DMS153 treated with DMSO at 0.1 percent for 48 hours (cell line): ENCODE measurements at regions not wholly inside any gene's neighbourhood (a gene's known extent, or its start where the extent isn't known, plus 50 kb on each side); places are given as distances from the start of the nearest gene placed in this dataset.
"Not testable (repeated sequence)": the region's sequence is repeated elsewhere in the genome, so short reads cannot be mapped to it uniquely, and the experiment has no call there.

ENCODE experiments used
- DNase-seq: peaks from one replicate; lab custom pipeline; 2025; ENCODE audit not compliant: unreplicated experiment; lab: John Stamatoyannopoulos, UW

DNA sequence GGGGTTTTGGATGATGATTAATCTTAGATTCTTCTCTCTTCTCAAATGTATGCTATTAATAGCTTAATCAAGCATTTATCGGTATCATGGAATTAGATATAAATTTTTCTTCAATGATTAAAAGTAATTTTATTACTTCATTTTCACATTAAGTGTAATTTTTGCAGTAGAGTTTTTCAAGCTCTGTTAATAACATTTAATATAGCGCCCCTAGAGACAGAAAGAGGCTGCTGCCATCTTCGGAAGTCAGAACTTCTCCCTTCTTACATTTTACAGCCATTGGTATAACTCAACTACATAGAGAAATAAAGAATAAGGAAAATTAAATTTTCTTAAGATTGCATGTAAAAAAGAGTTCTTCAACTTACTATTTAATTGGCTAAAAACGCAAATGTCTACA is 540.3 kb downstream of the GABRG2 start:
- DNase-seq, result no peak

DNA sequence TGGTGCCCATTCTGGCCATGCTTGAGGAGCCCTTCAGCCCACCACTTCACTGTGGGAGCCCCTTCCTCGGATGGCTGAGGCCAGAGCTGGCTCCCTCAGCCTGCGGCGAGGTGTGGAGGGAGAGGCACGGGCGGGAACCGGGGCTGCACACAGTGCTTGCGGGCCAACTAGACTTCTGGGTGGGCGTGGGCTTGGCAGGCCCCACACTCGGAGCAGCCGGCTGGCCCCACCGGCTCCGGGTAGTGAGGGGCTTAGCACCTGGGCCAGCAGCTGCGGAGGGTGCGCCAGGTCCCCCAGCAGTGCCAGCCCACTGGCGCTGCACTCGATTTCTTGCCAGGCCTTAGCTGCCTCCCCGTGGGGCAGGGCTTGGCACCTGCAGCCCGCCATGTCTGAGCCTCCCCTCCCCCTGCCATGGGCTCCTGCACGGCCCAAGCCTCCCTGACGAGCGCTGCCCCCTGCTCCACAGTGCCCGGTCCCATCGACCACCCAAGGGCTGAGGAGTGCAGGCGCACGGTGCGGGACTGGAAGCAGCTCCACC is 554.2 kb downstream of the GABRG2 start:
- not testable (repeated sequence) for DNase-seq

DNA sequence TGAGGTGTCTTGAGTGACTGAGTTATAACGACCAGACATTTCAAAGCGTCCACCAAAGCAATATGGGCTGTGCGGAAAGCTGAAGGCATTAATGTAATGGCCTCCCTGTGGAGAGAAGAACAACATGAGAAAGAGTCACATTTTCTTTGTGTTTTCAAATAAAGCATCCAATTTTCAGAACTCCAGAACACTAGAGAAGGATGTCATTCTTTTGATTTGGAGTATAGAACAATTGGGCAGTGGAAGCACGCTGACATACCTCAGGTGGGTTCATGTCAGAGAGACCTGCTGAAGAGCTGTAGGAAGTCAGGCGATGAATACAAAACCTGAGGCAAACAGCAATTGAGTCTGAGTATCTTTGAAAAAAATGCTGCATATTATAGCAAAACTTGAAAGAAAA is 556.5 kb downstream of the GABRG2 start:
- DNase-seq, result no peak

DNA sequence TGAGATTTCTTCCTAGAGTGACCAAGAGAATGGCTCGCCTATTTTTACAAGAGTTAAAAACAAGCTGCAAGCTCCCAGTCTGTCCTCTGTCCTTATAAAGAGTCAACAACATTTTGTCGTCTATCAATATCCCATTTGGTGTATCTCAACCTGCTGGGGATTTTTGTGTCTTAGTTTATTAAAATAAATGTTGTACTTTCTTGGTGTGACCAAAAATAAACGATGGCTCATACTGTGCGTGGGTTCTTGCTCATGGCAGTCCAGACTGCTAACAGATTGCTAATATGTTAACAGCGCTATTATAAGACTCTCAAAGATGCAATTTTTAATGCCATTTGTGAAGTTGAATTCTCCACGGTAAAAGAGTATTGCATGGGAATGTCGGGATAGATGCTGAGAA is 569.9 kb downstream of the GABRG2 start:
- no peak for DNase-seq

DNA sequence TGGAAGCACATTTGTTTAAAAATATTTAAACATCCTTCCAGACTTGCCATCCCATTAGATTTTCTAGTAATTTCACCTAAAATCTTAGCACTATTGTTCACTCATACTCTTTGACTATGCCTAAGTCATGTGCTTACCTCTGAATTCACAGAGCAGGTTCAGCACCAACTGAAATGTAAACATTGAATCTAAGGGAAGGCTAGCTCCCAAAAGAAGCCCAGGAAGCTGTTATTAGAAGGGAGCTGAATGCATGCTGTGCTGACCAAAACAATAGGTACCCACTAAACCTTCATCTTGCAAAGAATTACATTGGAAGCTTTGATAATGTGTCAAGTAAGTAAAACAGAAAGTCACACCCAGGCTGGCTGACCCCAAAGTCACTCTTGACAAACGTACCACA is 571.3 kb downstream of the GABRG2 start:
- no peak for DNase-seq

DNA sequence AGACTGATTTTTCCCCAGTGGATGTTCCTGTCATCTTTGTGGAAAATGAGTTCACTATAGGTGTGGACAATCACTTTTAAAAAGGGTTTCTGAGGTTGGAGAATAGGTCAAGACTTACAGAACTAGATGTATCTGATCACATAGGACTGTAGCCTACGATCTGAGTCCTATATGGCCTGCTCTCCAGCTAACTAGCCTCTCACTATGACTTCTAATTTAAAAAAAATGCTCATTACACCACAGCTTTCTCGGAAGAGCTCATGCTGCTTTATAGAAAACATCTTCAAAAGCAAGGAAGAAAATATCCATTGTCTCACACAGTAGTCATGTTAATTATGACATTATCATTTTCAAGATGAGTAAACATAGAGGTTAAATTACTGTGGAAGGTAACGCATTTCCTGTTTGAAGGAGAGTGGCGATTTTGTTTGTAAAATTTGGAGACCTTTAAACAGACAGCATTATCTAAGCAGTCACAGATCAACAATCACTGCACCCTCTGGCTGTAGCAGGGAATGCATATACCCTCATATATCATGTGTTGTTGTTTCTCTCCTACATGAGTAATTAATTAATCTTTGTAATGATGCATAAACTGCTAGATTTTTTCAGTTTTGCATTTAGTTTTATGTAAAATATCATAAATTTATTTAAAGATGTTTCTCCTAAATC is 573.7 kb downstream of the GABRG2 start:
- DNase-seq, result no peak

DNA sequence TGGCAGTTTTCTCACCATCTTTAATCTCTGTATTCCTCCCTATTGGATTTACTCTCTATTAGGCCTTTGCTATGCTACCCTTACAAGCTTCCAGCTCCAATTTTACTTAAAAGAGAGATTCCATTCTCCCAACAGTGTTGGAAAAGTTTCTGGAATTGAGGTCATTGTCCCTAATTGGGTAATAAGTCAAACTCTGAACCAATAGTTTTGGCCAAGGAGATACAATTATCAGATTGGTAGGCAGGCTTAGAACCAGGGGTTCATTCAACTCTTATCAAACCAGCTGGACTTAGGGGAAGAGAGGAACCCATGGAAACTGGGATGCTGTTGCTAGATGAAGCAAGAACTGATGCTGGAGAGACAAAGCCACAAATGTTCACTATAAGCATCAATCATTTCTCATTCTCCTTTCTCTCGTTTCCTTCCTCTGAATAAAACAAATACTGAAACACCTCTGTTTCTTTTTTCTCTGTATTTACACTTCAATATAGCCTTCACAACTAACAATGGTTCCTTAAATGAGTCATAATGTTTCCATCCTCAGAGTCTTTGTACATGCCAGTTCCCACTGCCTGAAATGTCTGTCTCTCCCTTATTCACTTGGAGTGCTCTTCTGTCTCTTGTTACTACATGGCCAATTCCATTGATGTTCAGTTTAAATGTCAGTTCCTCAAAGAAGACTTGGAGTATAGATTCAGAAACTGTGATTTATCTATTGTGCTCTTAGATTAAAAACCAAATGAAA is 587.3 kb downstream of the GABRG2 start:
- no peak for DNase-seq

DNA sequence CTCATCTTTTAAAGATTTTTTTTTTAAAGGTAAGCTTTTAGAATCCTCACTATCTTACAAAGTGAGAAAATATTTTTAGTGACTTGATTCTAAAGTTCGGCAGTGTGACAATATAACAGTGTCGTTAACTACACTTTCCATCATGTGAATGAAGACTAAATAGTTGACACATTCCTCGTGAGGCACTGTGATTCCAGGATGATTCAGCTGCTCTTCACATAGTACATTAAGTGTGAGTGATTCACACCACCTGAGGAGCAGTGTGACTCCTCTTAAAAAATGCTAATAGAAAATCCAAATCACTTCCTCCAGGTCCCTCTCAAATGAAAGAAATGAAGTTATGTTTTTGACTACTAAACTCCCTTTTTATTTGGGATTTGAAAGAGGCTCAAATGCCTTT is 589.5 kb downstream of the GABRG2 start:
- no peak for DNase-seq

DNA sequence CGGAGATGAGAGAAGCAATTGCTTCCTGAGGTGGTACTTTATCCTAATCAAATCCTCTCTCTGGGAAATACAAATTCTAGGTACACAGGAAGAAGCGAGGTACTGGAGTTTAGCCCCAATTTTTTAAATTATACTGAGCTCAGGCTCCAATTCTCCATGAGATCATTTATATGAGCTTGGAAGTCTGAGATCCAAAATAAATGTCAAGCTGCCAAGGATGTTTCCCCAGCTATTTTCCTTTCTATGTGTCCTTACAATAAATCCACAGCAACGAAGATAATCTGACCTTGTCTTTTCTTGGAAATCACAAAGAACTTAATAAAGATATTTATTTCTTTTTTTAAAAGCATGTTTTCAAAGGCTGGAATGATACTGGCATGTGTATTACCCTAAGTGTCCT is 597.3 kb downstream of the GABRG2 start:
- no peak for DNase-seq

DNA sequence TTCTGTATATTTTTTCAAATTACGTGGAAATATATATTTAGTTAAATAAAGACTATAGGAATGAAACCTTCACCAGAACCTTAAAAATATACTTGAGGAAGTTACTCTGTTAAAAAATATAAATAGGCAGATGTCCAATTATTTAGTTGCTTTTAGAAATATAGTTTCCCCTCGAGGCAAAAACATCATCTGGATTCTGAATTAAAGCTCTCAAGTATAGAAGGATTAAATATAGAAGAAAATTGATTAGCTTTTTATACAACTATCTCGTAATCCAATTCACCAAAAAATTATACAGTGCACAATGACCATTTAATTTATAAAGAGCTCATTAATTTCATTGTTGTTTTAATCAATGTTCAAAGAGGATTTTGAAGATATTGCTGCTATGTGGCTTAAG is 601.4 kb downstream of the GABRG2 start:
- no peak for DNase-seq

DNA sequence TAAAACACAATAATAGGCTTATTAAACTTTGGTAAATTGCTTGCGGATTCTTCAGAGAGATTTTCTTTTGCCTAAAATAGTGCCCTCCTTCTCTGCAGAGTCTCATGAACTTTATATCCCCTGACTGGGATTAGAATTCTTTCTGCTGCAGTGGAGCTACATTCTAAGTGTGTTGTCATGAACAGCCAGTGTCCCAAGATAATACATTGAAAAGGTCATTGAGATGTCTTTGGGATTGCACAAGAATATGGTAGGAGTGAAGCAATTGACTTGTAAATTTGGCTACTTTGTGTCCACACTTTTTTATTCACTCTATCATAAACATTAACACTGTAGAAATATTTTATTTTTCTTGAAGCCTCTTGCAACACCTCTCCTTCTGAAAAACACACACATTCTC is 604.5 kb downstream of the GABRG2 start:
- DNase-seq, result no peak

DNA sequence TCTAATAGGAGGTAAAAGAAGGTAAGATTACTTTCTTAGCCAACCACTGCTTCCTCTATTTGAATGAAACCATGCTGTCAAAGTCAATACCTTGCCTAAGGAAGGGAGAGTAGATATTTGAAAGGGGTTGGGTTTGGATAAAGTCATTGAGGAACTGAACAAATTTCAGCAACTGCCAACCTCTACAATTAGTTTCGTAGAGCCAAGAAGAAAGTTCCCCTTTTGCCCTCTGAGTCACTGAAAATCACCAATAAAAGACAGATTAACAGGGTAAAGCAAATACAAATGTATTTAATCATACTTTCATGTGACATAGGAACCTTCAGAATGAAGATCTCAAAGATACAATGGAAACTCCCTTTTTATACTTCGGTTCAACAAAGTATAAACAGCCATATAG is 615.7 kb downstream of the GABRG2 start:
- no peak for DNase-seq

DNA sequence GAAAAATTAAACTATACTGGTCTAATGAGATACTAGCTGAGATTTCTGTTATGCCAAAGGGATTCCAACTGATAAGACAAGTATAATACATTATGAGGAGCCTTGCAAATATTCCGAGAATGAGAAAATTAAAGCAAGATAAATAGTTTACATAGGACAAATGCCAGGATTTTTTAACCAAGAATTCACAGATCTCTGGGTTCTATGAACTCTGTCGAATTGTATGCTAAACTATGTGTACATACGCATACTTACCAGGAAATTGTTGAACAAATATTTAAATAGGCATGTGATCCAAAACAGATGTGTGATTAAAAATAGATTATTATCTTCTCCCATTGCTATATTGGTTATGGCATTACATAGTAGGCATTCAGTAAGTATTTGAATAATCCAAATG is 616.6 kb downstream of the GABRG2 start:
- DNase-seq, result no peak

DNA sequence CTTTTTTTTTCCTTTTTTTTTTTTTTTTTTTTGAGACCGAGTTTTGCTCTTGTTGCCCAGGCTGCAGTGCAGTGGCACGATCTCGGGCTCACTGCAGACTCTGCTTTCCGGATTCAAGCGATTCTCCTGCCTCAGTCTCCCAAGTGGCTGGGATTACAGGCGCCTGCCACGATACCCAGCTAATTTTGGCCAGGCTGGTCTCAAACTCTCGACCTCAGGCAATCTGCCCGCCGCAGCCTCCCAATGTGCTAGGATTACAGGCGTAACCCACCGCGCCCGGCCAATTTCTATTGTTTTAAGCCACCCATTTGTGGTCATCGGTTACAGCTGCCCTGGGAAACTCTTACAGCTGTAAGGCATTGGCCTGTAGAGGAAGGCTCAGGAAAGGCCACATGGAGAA is 617.7 kb downstream of the GABRG2 start:
- no peak for DNase-seq

DNA sequence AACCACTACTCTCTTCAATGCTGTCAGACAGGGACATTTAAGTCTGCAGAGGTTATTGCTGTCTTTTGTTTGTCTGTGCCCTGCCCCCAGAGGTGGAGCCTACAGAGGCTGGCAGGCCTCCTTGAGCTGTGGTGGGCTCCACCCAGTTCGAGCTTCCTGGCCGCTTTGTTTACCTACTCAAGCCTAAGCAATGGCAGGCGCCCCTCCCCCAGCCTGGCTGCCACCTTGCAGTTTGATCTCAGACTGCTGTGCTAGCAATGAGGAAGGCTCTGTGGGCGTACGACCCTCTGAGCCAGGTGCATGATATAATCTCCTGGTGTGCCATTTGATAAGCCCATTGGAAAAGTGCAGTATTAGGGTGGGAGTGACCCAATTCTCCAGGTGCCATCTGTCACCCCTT is 628.7 kb downstream of the GABRG2 start:
- DNase-seq, result not testable (repeated sequence)

DNA sequence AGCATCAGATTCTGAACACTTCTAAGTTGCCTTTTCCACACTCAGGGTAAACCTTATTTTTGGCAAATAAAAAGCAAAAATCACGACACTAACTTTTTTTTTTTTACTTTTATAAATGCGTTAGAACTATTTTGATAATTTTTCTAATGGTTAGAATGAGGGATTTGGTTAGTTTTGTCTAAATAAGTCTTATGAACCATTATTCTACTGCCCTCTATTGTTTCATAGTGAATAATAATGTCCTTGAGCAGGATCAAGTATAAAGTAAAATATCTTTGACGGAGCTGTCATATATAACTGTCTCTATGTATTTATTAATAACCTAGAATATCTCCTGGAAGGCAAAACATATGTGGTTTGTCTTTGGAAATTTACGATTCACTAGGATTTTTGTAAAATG is 631.8 kb downstream of the GABRG2 start:
- DNase-seq, result no peak

DNA sequence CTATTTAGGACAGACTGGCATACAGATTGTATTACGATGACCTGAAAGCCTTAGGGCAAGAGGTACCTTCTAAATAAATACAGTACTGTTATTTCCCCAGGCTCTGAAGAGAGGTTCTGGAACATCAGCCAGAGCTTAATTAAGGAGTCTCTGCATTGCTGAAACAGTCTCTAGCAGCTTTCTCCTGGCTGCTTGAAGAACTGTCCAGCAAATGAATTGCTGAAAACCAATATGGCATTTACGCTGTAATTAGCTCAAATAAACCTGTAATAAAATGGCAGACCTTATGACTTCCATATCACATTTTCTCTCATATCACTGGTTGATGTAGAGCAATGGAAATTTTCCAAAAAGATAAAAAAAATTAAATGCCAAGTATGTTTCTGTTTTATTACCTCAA is 636.3 kb downstream of the GABRG2 start:
- no peak for DNase-seq

DNA sequence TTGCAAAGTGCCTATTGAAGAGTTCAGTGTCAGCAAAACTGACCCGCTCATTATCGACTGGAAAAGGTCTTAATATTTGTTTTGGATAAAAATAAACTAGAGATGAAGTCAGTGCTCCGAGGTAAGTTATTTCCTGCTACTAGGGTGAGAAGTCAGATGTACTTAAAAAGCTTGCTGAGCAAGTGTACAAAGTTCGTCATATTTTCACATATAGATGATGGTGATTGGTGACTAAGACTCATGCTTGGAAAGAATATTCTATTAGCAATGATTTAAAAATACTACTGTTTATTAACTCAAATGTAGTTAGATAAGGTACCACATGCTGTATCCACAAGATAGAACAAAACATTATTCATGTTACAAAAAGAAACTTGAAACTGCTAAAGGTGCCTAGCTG is 643.7 kb downstream of the GABRG2 start:
- no peak for DNase-seq

DNA sequence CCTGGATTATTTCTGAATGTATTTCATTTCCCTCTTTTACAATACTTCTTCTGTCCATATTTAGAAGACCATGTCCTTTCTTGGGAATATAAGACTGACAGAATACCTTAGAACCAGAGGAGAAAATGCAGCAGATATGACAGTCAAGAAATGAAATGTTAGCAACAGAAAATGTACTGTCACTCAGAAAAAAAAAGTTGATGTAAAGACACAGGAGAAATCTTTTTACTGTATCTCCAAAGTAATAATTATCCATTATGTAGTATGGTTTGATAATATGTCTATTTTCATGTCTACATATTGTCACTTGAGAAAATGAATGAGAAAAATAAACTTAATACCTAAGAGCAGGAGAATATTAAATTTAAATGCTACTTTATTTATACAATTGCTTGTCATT is 652.1 kb downstream of the GABRG2 start:
- DNase-seq, result no peak

DNA sequence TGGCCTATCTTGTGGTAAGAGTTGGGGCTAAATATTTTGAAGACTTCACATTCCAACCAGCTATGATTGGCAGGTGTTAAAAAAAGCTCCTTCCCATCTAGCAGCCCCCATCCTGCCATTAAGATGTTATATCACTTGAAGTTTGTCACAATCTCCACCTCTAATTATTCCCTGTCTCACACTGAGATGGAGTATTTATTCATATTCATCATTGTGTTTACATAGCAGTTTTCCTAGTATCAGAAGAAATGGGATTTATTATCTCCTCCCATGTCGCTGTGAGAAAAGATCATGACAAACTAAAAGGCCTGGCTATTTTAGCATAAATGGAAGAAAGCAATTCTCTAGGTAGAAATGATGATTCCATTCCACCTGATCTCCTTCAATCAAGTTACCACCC is 653.6 kb downstream of the GABRG2 start:
- no peak for DNase-seq

DNA sequence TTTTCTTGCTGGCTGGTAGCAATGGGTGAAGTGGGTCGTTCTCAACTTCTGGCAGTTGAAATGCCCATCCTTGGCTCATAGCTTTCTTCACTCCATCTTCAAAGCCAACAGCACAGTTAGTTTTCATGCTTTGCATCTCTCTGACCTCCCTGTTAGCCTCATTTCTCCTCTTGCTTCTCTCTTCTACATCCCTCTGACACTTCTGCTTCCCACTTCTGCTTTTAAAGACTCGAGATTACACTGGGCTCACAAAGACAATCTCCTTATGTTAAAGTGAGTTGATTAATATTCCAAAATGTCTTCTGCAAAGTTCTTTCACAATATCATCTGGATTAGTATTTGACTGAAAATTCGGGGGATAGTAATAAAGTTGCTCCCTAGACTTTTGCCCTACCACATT is 684.8 kb upstream of the CCNG1 start:
- DNase-seq, result no peak

DNA sequence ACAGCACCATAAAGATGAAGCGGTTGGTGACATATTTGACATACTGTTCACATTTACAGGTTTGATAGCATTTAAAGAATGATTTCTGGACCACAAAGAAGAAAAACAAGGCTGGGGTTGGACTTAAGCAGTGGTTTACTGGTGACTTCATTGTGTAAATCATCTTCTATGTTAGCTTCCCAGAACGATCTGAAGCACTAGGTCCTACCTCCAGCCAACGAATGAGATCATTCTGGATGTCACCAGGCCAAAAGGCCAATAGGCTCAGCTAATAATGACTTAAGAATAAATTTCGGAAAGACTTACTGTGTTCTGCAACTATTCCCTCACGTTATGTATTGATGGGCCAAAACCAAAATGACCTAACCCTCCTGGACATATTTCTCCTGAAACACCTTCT is 675.3 kb upstream of the CCNG1 start:
- no peak for DNase-seq

DNA sequence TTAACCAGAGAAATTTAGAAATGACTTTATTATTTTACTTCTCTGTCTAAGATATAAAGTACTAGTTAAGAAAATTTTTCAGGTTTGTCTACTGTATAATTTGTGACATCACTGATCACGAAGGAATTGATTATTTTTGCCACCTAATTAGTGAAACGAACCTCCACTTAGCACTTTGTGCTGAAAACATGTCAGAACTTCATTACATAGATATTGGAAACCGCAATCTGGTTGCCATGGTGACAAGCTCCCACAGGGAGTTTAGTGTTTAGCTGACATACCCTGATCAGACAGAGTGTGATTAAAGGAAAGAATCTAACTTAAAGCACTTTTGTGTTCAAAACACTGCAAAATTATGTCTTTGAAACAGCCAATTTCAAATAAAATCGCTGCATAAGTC is 668.4 kb upstream of the CCNG1 start:
- DNase-seq, result no peak
